HG03025 (cell line): ENCODE measurements at regions not wholly inside any gene's neighbourhood (a gene's known extent, or its start where the extent isn't known, plus 50 kb on each side); places are given as distances from the start of the nearest gene placed in this dataset.

Experiments used
- ATAC-seq: cut with Tn5 transposase; IDR thresholded peaks from one replicate; pipeline ENCODE4 v1.9.1; 2021; ENCODE audit warnings: mild to moderate bottlenecking, moderate library complexity; ENCODE audit not compliant: unreplicated experiment, low FRiP score

DNA sequence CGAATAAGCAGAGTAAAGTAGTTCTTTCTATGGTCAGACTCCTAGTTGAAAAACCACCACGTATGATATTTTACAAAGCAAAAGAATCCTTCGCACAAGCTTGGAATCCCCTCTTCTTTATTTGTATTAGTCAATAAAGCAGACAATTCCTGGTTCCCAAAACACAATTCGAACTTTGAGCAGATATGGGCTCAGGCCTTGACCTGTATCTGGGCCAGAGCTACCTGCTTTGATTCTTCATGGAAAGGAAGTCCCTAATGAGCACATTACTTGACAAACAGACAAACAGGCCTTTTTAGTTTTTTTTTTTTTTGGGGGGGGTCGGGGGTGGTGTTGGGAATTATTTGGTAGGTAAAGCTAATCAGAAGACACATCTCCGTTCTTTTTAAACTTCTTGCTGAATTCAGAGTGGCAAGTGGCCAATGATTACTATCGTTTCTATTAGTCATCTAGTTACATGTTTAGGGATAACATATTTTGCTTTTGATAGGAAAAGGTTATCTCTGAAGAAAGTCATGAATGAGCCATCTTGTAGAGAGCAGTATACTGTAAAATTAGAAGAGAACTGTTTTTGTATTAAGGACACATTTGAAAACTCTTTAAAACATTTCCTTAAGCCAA lies 116.6 kb upstream of the HMHB1 start:
- no peak for ATAC-seq

DNA sequence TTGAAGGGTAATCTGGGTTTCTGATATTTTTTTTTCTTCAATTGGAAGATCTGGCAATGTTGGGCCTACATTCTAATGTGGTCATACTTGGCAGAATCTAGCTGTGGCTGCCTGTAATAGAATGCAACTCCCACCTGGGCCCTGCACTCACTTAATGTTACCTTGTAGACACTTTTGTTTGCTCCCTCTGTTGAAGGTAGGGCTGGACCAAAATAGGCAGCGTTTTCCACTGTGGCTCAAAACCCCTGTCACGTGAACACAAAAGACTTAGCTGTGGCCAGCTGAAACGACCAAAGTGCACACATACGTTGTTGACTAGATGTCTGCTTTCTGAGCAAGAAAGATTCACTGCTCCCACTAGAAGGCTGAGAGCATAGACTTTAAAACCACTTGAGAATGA lies 117.6 kb upstream of the HMHB1 start:
- no peak for ATAC-seq

DNA sequence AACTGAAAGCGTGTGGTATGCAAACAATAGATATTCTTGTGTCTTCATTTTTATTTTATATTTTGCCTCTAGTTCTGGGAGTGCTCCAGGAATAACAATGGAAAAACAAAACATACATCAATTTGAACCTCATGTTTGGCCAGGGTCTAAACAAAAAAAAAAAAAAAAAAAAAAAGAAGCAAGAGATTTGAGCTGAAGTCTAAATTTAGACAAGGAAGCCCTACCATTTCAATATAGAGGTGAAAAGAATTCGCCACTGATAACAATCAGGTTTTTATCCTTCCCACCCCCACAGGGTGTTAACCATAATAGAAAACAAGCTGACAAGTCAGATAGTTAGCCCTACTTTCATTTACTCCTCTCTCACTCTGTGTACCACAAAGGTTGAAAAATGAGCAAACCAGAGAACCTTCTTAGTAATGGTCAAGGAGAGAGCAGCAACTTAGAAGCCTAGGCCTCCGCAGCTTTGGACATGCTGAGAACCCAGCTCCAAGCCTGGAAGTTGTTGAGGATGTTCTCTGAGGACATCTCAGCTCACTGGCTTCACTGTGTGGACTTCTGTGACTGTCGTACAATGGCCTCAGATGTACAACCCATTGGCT lies 118.2 kb upstream of the HMHB1 start:
- peak; percentile 94 for ATAC-seq

DNA sequence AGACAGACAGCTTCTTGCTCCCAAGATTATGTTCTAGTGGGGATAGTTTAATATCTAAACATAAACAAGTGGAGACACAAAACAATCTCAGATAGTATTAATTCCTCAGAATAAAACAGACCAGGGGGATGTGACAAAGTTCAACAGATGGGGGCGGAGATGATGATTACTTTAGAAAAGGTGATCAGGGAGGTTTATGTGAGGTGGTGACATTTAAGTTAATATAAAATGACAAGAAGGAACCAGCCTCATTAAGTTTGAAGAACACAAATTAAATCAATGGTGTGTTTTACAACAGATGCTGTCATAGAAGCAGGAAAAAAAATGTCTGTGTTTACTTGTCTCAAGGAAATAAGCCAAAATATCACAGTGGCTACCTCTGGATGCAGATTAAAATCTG lies 119.6 kb upstream of the HMHB1 start:
- no peak for ATAC-seq

DNA sequence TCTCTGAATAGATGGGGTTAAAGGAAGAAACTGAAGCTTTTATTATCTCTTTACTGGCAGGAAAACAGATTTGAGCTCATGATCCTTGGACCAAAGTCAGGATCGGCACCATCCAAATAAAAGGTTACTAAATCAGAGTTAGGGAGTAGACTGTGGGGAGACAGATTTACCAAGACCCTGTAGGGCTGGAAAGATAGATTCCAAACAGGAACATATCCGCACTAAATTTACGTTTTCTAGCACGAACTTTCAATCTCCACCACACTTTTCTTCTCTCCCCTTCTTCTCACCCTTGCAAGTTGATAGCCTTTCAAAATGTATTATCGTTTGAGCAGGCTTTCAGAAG lies 120.0 kb upstream of the HMHB1 start:
- no peak for ATAC-seq

DNA sequence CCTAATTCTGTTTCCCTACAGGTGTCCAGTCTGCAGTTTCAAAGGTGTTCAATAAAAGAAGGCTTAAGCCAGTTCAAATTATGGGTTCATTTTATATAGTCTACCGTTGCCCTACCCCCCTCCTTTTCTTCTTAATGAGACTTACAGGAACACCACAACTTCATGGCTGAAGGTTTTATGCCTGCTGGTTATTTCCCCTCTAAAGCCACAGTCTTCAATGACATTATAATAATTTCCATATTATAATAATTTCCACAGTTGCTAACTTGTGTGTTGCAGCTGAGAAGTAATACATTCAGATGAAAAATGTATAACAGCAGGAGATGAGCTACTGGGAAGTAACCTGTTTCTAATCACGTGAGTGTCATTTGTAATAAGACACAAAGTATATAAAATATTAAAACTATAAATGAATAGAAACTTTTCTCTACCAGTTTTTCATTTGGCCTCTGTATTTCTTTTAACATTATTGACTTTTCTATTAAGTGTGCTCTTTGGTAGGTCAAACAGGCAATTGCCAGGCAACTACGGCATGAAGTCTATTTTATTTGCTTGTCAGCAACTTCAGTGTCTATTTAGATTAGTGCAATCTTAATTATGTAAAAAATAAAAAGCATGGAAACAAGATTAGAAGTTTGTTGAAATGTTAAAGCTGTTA lies 120.5 kb upstream of the HMHB1 start:
- no peak for ATAC-seq

DNA sequence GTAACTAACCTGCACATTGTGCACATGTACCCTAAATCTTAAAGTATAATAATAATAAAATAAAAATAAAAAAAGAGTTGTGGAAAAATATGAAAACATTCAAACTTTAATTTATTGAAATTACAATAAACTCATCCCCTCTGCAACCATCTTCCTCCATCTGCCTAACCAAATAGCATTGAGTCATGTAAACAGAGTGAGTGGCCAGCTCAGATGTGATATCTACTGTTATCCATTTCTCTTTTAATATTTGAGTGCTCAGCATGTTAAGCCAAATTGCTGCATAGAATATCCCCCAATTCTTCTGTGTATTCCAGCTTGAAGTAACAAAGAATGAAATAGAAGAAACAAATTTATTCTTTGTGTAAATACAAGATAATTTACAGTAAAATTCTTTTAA lies 124.4 kb upstream of the HMHB1 start:
- no peak for ATAC-seq

DNA sequence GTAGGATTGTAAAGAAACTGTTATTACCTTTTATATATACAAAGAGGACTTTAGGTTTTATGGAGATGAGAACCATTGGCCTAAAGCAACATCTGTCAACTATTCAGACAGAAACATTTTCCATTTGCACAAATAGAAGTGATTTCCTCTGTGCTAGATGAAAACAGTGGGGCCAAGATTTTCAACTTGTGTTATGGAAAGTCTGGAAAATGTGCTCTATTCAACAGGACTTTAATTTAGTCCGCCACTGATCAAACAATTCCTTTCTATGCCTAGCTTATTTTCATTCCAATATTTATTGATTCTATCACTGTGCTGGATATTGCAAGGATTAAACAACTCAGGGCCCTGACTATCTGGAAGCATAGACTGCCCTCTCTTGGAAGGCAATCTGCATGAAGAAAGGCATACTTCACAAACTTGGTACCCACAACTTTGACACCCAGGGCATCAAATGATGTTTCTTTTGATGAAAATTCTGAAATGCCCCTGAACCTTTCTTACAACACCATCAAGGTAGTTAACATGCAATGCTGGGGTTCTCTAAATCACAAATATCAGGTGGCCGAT lies 126.6 kb upstream of the HMHB1 start:
- no peak for ATAC-seq

DNA sequence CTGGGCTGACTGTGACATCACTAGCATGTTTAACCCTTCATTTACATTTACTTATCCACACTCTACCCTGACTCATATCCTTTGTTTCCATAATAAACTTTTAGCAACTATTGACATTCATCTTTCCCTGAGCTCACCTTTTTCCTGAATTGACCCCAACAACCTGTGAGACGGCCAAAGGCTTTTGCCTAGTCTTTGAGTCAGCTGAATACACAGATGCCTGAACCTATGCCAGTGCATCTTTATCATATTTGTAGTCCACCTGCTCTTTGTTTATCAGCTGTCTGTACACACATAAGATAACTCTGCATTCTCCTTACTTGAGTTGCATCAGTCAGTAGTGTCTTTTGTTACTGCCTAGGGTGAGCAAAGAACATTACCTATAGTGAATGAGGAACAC lies 128.5 kb upstream of the HMHB1 start:
- ATAC-seq = no peak

DNA sequence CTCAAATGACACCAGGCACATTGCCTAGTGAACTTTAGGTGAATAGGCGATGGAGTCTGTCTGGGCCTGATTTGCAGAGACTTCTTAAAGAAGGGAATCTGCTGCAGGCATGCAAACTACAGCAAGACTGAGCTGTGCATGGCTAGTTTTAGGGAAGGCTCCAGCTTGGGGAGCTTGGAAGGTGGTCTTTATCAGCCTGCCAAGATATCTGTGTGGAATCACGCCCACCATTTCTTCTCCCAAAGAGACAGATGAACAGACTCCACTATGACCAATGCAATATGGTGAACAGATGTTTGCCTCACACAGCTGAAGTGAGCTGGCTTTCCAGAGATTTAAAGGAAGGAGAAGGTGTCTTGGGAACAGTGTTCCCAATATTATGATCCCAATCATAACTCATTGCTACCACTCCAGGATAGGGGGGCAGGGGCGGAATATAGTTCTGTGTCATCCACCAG lies 129.0 kb upstream of the HMHB1 start:
- ATAC-seq = no peak

DNA sequence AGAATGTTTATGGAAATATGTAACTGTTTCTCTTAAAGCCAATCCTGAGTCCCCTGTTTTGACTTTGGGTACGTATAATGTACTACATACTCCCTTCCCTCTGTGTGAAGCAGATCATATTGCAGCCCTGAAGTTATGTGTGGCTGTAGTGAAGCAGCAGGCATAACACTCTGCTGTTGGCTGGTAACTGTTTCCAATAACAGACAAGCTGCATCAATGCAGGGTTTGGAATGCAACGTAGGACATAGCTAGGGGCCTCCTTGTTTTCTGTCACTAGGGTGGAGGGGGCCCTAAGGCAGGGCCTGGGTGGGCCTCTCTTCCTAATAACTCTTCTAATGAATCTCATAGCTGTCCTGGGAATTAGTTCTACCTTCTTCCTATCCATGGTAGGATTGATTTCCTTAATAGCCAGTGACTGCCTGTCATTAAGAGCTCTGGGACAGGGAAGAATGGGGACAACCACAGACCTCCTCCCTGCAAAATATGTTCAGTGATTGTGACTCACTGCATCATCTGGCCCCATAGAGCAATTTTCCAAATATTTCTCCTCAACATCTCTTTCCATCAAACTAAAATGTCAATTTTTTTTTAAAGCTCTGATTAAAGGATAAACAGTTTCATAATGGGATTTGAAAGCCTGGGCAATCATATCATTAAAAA lies 129.6 kb upstream of the HMHB1 start:
- ATAC-seq = no peak

DNA sequence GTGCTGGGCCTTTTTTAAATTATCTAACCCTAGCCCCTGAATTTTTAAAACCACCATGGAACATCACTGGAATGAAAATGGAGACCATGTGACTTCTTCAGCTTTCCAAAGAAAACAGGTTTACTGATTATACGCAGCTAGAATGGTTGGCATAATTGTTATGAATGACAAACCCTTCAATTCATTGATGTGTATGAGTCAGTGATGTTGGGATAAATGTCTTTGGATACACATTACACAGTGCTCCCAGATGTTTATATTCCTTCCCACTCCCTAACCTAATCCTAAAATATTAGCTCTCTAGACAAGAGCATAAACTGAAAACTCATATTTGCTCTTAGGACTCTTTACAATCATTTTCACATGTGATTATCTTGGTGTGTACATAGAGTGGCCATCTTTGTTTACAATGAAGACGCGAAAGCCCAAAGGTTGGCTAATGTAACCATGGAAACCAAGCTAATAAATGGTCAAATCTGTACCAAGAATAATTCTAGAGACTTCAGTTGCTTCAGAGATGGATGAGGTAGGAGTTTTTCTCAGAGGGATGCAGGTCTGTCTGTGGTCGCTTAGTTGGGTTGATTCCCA lies 131.2 kb upstream of the HMHB1 start:
- no peak for ATAC-seq

DNA sequence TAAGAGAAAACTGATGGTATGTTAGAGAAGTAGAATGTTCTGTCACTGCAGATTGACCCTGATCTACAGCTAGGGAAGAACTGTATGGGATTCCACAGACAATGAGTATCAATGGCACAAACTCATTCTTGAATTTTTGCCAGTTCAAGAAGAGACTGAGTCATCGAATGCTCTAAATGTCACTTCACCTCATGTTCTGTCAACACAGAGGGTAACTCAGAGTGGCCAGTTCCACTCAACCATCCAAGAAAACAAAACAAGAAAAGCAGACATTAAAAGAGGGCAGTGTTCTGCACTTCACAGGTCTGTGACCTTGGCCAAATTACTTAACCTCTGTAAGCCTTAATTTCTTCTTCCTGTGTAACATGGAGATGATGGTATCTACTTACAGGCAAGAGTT lies 132.2 kb upstream of the HMHB1 start:
- ATAC-seq = no peak

DNA sequence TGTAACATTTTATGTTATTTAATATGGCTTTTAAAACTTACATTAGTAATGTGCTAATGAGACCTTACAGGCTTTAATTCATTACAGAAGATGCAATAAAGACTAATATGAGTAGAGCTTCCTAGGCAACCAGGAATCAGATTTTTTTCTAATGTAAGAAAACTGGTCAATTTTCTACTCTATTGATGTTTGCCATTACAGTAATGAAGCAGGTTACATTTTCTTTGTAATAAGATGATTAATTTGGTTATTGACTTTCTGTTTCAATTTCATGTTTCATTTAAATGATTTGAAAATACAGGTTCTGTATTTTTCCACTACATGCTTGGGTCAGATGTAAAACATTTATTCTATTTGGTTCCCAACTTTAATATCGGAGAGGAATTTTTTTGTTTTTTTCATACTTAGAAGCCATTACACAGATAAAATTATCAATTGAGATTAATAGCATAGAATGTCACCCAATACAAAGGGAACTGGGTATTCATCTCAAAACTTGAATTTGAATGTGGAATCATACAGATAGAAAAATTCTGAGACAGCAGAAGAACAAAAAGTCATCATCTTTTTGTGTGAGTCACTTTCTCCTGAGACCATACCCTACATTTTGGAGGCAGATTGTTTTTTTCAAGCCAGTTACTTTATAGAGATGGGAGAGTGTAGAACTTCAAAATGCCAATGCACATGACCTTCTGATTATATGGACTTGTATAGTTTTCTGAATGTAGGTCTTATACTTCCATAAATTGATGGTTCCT lies 133.6 kb upstream of the HMHB1 start:
- ATAC-seq = no peak

DNA sequence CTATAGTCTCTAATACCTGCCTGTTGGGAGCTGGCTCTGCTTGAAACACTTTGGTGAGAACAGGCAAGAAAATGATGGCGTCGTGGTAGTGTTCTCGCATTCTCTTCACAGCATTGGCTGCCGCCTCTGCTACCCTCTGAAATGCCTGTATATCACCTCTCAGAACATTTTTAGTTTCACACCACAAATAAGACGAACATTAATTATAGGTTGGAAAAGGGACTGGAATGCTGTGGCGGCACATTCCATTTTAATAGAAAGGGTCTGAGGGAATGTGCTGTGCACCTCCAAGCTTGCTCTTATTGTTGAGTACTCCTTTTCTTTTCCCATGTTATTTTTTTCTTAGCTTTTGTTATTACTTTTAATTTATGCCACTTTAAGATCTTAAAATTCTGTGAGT lies 134.6 kb upstream of the HMHB1 start:
- no peak for ATAC-seq

DNA sequence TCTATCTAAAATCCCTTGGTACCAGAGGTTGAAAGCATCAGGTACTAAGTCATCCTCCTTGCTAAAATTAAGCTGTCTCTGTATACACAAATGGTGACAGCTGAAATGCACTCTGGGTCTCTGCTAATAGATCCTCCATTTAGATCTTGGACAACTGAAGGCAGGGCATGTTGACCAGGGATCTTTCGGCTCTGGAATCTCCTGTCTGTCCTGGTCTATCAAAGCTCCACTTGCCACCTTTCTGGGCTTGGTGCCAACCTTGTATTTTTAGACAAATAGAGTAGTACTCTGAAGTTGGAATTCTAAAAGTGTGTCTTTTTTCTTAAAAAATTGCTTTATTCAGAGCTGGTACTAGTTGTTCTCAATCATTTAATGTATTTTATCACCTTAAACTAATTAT lies 135.2 kb upstream of the HMHB1 start:
- ATAC-seq = no peak

DNA sequence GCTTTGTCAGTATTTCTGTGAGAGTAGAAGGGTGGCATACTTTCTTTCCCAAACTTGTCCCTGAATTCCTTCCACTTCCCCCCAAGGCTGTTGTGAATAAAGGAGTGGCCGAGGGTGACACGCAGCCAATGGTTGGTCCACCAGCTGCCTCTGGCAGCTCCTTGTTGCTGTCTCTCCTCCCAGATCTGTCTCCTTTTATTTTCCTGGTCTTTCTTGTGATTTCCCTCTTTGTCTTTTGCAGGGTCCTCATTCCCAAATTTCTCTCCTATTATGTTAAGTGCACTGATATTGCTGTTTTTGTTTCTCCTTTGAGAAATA lies 137.5 kb upstream of the HMHB1 start:
- no peak for ATAC-seq

DNA sequence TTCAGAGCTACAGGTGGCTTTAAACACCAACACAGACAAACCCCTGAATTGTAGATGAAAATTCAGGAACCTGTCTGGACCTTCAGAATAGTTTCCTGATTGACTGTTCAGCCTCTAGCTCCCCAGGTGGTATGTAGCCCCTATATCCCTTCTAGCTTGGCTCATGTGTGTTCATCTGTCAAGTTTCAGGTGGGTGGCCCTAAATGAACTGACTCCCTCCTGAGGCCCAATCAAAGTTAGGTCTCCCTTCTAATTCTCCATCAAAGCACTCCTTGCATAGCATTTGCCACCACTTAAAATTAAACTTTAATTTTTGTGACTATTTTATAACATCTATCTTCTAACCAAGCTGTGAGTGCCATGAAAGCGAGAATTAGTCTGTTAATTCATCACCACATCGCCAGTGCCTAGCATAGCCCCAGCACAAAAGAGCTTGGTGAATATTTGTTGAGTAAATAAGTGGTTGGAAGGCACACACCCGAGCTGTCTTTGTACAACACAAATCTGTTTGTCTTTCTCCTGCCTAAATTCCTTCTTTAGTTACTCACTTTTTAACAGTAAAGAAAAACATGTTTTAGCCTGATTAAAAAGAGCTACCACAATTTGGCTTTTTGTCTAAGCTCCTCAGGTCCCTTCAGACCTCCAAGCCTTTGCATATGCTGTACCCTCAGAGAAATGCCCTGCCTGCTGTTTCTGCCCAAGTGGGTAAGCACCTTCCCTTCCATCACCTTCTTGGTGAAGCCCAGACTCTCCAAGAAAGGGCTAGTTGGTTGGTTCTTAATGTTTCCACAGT lies 138.1 kb upstream of the HMHB1 start:
- ATAC-seq = no peak

DNA sequence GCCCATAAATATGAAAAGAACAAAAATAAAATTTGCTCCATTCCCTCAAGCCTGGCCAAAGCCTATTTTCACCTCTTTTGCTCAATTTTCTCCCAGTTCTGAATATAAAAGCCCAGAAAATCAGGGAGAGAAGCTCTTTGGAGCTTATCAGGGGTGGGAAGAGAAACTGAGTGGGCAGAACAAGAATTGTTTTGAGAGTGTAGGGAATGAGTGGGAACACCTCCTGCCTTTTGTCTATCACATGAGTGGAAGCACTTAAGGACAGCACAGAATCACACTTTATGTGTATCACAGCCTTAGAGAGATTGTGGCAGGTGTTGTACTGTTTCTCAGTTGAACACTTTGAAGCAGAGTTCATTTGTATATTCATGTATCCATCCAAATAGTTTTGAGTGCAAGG lies 139.2 kb upstream of the HMHB1 start:
- ATAC-seq = no peak
